Left colon (tissue), 2 donors: ENCODE measurements at regions not wholly inside any gene's neighbourhood (a gene's known extent, or its start where the extent isn't known, plus 50 kb on each side); places are given as distances from the start of the nearest gene placed in this dataset.

Experiments
- ATAC-seq: fragments of 200-7000 bp; cut with Tn5 transposase; one replicate; pipeline ENCODE4 v1.9.1; 2020; ENCODE audit warnings: mild to moderate bottlenecking, moderate library complexity
- DNase-seq, 2 donors: peaks; one replicate each; pipeline ENCODE4 v3.0.0-alpha.2; 2020
- intact Hi-C, 2 donors: fragments of 100-400 bp; cut with DNase I in 1 of 2; cut with micrococcal nuclease in 1 of 2; formaldehyde crosslinking; loops; one replicate each; pipeline versions ENCODE4 v1.11.2 to v1.14.0; 2022; cut with DNase I, micrococcal nuclease
- donor health status: DM: no; HTN: no; CAD: no.
- donor health status: DM: yes; HTN: yes; CAD: no.

DNA sequence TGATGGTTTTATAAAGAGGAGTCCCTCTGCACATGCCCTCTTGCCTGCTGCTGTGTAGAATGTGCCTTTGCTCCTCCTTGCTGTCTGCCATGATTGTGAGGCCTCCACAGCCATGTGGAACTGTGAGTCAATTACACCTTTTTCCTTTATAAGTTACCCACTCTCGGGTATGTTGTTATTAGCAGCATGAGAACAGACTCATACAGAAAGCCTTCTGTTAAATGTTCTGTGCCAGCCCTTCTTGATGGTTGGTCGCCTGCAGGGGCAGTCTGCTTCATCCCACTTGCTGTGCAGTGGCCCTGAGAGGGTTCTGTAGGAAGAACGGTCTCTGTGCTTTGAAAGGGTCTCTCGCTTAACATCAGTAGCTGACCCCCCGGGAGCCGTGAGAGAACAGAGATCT is 248.9 kb upstream of the IGFBP3 start:
- DNase-seq (no peak), ATAC-seq (no peak)
- intact Hi-C loops: no loop called here

DNA sequence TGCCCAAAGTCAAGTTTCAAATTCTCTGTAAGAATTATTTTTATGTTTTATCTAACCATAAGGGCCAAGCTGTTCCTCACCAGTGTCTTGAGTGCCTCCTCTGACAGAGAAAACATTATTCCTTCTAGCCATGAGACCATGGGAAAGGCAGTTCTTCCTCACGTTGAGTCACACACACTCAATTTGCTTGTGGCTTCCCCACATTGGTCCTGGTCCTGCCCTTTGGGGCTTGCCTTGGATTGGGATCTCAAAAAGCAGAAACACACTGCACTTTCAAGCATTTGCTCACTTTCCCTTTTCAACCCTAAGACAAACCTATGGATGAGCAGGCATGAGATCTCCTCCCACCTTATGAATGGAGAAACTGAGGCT is 248.3 kb upstream of the IGFBP3 start:
- no peak for DNase-seq
- intact Hi-C loops: no loop called here
- no peak for ATAC-seq

DNA sequence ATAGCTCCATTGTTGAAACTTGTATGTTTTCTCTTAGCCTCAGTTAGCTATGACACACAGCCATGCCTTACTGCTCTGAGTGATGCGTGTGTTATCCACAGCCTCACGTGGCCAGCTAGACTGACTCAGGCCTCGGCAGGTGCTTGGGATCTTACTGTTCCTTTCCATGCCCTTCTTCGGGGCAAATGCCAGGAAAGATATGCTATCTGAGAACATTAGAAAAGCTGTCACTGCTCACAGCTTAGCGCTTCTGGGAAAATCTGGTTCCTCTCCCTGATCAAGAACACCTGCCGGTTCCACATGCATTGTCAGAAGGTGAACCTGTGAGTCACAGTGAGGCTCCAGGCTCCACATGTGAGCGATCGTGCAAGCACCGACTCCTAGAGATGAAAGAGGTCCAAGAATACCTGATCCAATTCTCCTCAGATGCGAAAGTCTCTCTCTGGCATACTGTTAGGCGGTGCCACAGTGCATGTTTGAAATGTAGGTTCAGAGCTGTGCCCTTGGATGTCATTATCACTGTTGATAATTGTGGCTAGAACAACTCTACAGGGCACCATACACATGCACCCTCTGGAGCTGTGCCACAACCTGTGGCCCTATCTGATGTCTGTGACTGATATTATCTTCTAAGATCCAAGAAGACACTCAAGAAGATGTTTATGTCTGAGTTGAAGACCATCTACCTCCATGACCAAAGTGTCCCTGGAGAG is 247.8 kb upstream of the IGFBP3 start:
- ATAC-seq: no peak
- intact Hi-C loops: no loop called here
- no peak for DNase-seq

DNA sequence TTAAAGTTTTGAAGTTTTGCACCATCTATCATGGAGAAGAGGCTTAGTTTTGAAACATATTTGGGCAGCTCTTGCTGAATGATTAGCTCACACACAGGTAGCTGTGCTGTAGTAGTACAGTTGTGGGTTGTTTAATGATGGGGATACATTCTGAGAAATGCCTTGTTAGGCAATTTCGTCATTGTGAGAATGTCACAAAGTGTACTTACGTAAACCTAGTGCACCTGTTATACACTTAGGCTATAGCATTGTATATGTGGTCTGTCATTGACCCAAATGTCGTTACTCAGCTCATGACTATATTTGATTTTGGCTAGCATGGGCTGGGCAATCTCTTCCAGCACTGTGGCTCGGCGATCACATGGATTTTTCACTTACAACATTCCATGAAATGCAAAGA is 247.2 kb upstream of the IGFBP3 start:
- intact Hi-C loops: no loop called here
- no peak for DNase-seq
- no peak for ATAC-seq

DNA sequence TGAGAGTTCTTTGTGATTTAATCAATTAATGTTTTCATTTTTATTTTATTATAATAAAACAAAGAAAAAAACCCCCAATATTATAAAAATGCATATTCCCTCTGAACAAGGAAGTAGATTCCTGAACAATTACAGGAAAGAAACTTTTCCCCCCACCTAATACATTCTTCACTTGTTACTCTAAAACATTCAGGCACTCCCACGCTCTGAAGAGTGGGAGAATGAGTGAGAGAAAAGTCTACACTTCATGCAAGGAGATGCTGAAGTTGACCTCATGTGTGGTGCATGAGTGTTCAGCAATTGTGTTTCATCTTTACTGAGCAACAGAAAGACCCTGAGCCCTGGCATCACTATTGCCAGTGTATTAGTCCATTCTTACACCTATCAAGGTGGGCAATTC is 244.2 kb upstream of the IGFBP3 start:
- no peak for DNase-seq
- no peak for ATAC-seq
- intact Hi-C loops: no loop called here

DNA sequence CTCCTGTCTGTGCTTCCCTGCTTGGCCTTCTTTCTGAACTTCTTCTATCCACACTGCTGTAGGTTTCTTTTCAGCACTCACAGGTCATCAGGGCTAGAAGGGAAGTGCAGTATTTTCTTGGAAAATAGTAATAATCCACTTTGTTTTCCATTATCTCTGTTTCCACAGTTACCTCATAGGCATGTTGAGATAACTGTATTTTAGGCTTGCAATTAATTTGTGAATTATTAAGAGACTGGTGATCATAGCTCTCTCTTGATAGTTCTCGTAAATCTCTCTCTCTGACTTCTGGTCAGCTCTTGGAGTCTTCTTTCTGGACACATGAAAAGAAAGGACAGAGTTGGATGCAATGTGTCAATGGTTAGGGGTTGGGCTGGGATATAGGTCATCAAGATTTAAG is 243.6 kb upstream of the IGFBP3 start:
- DNase-seq (no peak), ATAC-seq (no peak)
- intact Hi-C loops: no loop called here

DNA sequence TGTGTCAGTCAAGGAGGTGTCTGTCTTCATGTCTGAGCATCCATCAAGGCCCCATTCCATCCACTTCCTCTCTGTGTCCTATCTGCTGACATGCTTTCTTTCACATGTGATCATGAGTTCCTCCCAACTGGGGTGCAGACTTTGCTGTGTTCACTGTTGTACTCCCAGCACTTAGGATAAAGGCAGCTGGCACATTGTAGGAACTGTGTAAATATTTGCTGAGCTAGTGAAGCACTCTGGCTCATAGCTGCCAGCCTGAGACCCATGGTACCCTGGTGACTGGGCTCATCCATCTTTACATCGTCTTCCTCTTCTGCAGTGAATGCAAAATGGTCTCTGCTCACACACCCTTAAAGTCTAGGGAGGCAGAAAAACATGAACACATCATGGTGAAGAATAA is 242.2 kb upstream of the IGFBP3 start:
- intact Hi-C loops: no loop called here
- DNase-seq: no peak
- ATAC-seq: no peak

DNA sequence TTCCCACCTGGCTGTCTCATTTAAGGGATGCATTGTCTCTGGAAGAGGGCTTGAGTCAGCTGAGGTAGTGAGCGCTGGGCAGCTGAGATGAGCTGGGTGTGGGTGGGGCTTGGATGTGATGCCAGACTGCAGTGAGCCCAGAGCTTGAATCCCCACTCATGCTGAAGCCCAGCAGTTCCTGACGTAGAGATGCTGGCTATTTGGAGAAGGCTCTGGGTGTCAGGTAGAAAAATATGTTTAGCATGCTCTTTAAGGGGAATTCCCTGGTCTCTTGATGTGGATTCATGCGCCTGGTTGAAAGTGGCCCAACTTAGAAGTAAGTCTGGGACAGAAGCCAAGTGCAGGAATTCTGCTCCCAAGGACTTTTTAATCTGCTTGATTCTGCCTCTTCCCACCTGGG is 241.5 kb upstream of the IGFBP3 start:
- no peak for DNase-seq
- ATAC-seq: no peak
- intact Hi-C loops: no loop called here

DNA sequence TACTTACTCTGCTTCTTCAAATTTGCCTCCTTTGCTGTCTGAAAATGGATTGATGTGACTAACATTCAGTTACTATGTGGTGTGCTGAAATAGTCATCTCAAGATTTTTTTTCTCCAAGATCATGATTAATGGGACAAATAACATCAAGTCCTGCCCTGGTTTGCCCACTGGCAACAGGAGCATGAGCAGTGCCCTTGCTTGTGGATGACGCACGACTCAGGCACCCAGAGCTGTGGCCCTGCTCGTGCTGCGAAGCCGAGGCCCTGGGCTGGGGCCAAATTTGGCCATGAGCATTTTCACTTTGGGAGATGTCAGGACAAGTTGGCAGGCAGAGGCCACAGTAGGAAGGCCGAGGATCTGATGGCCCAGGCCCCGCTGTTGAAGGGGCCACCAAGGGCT is 239.8 kb upstream of the IGFBP3 start:
- DNase-seq: no peak
- no peak for ATAC-seq
- intact Hi-C loops: no loop called here

DNA sequence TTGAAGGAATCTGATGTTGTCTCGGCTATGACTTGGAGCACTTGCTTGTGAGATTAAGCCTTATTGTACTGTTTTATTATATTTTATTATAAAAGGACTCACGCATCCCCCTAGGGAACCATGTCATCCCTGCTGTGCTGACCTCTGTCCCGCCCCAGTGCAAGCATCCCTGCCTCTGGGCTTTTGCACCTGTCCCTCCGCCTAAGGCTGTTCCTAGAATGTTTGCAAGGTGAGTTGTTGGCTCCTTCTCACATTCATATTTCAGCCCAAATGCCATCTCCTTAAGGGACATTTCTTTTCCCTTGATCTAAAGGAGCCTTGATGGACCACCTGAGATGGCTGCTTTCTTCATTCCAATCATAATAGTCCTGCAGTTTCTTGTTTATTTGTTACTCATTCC is 236.9 kb upstream of the IGFBP3 start:
- ATAC-seq: no peak
- DNase-seq: no peak
- intact Hi-C loops: no loop called here

DNA sequence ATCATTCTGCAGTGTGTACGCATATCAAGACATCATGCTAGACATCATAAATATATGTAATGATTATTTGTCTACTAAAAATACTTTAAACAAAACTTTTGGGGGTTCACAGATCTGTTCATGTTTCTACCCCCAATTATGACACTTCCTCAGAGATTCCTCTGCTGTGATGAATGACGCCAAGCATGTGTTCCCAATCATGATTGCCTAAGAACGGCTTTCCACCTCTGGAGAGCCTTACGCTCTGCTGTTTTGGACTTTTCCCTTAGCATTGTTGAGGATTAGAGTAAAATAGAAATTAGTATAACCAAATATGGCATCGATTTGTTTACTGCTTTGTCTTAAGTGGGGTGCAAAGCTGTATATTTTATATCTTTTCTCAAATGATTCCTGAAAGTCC is 236.3 kb upstream of the IGFBP3 start:
- intact Hi-C loops: no loop called here
- no peak for ATAC-seq
- DNase-seq: no peak

DNA sequence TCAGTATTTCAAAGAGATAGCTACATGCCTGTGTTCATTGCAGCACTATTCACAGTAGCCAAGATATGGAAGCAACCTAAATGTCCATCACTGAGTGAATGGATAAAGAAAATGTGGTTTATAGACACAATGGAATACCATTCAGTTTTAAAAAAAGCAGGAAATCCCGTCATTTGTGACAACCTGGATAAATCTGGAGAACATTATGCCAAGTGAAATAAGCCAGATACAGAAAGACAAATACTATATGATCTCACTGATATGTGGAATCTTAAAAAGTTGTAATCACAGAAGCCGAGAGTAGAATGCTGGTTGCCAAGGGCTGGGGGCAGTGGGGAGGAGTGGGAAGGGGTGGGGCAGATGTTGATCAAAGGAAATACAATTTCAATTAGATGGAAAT is 235.8 kb upstream of the IGFBP3 start:
- ATAC-seq (no peak), DNase-seq (no peak)
- intact Hi-C loops: no loop called here

DNA sequence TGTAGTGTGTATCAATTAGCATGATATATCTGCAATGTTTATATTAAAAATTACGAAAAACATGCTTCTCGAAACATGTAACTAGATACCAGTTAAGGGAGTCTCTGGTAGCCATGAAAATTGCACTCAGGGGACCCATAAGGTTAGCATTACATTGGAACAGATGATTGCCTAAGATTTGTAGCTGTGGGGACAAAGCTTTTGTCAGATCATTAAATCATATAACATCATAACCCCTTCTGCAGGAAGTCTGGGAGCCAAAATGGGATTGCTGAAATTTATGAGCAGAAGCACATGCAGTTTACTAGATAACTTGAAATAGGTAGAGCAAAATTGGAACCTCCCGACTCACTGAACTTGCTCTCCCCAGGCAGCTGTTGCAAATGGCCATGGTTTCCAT is 235.0 kb upstream of the IGFBP3 start:
- DNase-seq (no peak), ATAC-seq (no peak)
- intact Hi-C loops: no loop called here

DNA sequence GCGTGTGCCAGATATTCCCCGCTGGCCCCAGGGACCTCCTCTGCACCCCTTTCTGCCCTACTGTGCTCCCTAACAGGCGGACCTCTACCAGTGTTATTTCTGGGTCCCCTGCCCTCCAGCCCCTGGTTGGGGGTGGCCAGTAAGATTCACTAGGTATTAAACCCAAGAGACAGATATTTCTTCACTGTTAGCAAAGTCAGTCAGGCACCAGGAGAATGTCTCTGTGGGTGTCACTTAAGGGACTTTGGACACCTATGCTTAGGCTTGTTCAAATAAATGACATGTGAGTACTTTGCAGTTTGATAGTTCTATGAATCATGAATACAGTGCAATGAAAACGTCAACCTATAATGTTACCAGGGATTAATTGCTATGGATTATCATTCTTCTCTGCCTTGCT is 234.3 kb upstream of the IGFBP3 start:
- no peak for DNase-seq
- ATAC-seq: peak; percentile 56
- intact Hi-C loops: no loop called here

DNA sequence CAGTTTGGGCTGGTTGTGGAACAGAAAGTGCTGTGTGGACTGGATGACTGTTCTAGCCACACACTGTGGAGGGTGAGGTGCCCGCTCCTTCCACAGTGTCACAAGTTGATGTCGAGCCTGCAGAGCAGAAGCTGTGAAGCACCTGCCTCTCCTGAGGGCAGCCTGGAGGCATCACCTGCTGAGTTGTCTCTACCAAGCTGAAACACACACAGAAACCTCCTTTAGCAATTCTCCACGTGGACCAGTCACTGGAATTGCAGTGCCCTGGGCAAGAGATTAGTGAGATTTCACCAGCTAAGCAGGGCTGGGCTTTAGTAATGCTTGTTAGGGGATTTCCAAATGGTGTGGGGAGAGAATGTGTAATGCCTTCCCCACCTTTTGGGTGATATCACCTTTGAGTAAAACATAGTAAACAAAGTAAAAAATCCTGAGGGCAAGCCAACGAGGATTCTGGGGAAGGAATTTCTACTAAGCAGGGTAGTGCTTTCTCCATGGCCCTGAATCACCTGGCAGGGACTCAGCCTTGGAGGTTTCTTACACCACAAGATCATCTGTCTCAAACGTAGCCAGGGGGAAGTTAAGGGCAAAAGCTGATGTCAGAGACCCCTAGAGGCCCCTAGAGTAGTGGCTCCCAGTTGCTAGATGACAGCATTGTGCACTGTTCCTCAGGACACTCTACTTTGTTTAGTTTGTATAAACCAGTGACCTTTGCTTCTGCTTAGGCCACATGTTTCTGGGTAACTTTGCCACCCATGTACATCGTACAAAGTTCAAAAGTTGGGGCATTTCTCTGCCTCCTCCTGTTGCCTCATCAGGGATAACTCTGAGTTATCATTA is 233.1 kb upstream of the IGFBP3 start:
- no peak for DNase-seq
- ATAC-seq: peak; percentile 40
- intact Hi-C loops: no loop called here

DNA sequence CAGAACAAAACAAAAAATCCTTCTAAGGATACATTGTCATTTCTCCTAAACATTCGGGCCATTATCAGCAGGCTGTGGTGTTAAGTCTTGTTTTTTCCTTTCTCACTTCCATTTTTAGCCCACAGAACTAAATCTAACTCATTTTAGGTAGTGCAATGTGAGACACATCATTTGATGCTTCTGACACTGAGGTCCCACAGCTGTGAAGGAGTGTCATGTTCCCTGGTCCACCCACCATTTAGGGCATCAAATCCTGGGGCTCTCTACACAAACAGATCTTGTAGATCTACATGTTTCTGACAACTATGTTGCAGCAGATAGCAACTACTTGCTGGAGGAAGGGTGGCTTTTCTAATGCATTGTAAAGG is 232.5 kb upstream of the IGFBP3 start:
- no peak for DNase-seq
- ATAC-seq: no peak
- intact Hi-C loops: no loop called here

DNA sequence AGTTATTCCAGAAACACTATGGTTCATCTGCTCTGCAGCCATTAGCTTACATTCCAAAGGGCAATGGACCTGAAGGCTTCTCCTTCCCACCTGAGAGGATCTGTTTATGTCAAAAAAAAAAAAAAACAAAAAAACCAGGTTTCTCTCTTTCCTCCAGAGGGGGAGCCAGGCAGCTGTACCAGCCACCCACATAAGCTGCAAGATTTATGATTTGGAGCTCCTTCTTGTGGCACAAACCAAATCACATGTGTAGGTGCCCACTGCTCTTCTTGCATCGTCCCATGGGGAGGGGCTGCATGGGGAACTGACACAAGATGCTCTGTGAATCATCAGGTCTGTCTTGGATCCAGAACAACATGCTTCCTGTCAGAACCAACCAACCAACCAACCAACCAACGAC is 231.6 kb upstream of the IGFBP3 start:
- DNase-seq (no peak), ATAC-seq (no peak)
- intact Hi-C loops: no loop called here

DNA sequence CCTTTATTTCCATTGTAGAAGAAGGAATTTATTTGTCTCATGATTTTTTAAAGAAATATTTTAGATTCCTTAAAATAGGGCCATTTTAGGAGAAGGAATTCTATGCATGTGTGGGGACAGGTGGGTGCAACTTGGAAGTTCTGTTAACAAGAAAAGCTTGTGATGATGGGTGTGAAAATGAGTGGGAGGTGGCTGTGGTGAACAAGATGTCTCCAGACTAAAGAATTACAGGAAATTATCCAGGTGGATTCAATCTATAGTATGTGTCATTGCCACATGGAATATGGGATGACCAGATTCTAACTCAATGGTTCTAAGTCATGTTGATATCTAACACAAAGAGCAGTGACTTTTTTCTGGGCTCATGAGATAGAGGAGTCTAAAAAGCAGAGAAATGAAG is 229.6 kb upstream of the IGFBP3 start:
- DNase-seq (no peak), ATAC-seq (no peak)
- intact Hi-C loops: no loop called here

DNA sequence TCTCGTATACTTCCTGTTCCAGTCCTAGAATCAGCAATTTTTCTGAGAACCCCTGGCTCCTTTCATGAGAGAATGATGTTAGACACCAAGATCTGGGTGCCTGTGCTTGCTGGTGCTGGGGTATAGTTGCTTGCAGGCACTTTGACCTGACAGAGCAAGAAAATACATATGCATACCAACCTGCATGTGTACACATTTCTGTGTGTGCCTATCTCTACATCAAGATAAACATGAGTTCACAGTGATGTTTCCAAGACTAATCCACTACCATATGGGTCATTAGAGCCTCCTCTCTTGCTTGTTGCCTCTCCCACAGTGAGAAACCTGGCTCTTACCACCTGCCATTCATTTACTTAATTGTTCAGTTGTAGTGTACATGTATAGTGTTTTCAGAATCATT is 229.1 kb upstream of the IGFBP3 start:
- DNase-seq (no peak), ATAC-seq (no peak)
- intact Hi-C loops: no loop called here

DNA sequence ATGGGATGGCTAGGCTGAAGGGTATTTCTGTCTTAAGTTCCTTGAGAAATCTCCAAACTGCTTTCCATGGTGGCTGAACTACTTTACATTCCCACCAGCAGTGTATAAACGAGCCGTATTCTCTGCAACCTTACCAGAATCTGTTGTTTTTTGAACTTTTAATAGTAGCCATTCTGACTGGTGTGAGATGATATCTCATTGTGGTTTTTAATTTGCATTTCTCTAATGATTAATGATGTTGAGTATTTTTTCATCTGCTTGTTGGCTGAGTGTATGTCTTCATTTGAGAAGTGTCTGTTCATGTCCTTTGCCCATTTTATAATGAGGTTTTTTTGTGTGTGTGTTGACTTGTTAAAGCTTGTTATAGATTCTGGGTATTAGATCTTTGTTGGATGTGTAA is 226.8 kb upstream of the IGFBP3 start:
- no peak for DNase-seq
- no peak for ATAC-seq
- intact Hi-C loops: no loop called here
